ENCODE measurements at regions not wholly inside any gene's neighbourhood (a gene's known extent, or its start where the extent isn't known, plus 50 kb on each side); places are given as distances from the start of the nearest gene placed in this dataset.
"Not testable (repeated sequence)": the region's sequence is repeated elsewhere in the genome, so short reads cannot be mapped to it uniquely, and the experiment has no call there.

DNA sequence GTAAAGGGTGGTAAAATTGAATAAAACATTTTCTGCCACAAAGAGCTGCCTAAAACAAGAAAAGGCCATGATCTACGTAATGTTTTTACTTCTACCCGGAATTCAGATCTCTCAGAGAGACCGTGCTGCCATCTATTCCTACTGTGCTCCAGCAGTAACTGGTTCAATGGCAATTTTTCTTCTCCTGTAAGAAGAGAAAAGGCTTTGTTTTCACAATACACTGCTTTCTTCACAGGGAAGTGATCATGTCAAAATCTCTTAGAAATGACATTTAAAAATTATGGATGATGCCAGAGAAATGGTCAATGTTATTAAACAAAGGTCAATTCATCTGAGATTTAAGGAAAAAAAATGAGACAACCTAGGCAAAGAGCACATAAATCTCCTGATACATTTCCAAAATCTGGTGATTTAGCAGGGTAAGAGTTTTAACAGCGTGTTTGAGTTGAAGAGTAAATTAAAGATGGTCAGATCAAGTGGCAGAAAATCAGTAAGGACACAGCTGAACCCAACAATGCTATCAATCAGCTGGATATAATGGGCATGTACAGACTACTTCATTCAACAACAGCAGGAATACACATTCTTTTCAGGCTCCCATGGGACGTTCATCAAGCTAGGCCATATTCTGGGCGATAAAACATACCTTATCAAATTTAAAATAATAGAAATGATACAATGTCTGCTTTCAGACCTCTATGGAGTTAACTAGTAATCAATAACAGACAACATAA is 523.1 kb downstream of the CHSY3 start:
- Histone ChIP-seq H3K9me3 (ENCODE audit: insufficient read depth, low read length) (no peaks in the 10 kb centered on the region), H3K36me3 (ENCODE audit: insufficient read depth, insufficient read length, low read length) (no peaks in the 10 kb centered on the region), H3K4me1 (ENCODE audit: insufficient read depth, insufficient read length) (no peaks in the 10 kb centered on the region), H3K27me3 (ENCODE audit: insufficient read depth, insufficient read length) (no peaks in the 10 kb centered on the region), H3K9ac (ENCODE audit: insufficient read length, low read depth) (no peak overlapping the region), H3K4me3 (ENCODE audit: insufficient read length, low read depth) (no peak overlapping the region)
- TF ChIP-seq SUZ12 (IDR thresholded peaks at IDR 0.05; ENCODE audit: extremely low read depth, insufficient read depth, insufficient read length) = no peak
- no peak for TF ChIP-seq YY1 (IDR thresholded peaks at IDR 0.05; ENCODE audit: insufficient read depth, insufficient read length)
- TF ChIP-seq ZNF274 (IDR thresholded peaks at IDR 0.05; ENCODE audit: low read depth, low read length) = no peak
- DNase-seq (ENCODE audit: low read depth, low spot score) = no peak

- TF ChIP-seq ZNF274 (IDR thresholded peaks at IDR 0.05; ENCODE audit: low read depth, low read length) = no peak
- Histone ChIP-seq H3K9ac (ENCODE audit: insufficient read length, low read depth) (no peak overlapping the region), H3K4me1 (ENCODE audit: insufficient read depth, insufficient read length) (no peaks in the 10 kb centered on the region), H3K27me3 (ENCODE audit: insufficient read depth, insufficient read length) (no peaks in the 10 kb centered on the region), H3K9me3 (ENCODE audit: insufficient read depth, low read length) (no peaks in the 10 kb centered on the region), H3K4me3 (ENCODE audit: insufficient read length, low read depth) (no peak overlapping the region), H3K36me3 (ENCODE audit: insufficient read depth, insufficient read length, low read length) (no peaks in the 10 kb centered on the region)
- DNase-seq (ENCODE audit: low read depth, low spot score) = no peak
These were observed 521.2 kb downstream of the CHSY3 start for GRCh38 chr5:130425424-130425823.

- H3K27me3 ChIP-seq (ENCODE audit: insufficient read depth, insufficient read length) = no peaks in the 10 kb centered on the region
- H3K9me3 ChIP-seq (ENCODE audit: insufficient read depth, low read length) = no peaks in the 10 kb centered on the region
- TF ChIP-seq YY1 (IDR thresholded peaks at IDR 0.05; ENCODE audit: insufficient read depth, insufficient read length) (no peak), ZNF274 (IDR thresholded peaks at IDR 0.05; ENCODE audit: low read depth, low read length) (no peak), SUZ12 (IDR thresholded peaks at IDR 0.05; ENCODE audit: extremely low read depth, insufficient read depth, insufficient read length) (no peak)
- H3K4me1 ChIP-seq (ENCODE audit: insufficient read depth, insufficient read length) = no peaks in the 10 kb centered on the region
- no peak overlapping the region for H3K4me3 ChIP-seq (ENCODE audit: insufficient read length, low read depth)
- H3K36me3 ChIP-seq (ENCODE audit: insufficient read depth, insufficient read length, low read length) = no peaks in the 10 kb centered on the region
- DNase-seq (ENCODE audit: low read depth, low spot score) = no peak
- no peak overlapping the region for H3K9ac ChIP-seq (ENCODE audit: insufficient read length, low read depth)
These were observed 520.1 kb downstream of the CHSY3 start for GRCh38 chr5:130424341-130424740.

DNA sequence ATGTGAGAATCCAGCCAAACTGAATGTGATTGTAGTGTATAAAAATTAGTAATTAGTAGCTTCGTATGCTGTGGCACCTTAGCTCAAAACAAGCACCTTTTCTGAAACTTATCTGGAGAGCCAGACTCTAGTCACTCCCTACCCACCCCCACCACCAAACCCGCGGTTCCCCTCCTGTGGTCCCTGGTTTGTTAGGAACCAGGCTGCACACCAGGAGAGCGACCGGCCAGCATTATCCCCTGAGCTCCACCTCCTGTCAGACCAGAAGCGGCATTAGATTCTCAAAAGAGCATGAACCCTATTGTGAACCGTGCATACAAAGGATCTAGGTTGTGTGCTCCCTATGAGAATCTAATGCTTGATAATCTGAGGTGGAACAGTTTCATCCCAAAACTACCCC is 498.6 kb downstream of the CHSY3 start:
- no peaks in the 10 kb centered on the region; the same call in 1 of the 2 replicates for H3K9me3 ChIP-seq (ENCODE audit: insufficient read depth, low read length)
- H3K36me3 ChIP-seq (ENCODE audit: insufficient read depth, insufficient read length, low read length) = no peaks in the 10 kb centered on the region
- DNase-seq (ENCODE audit: low read depth, low spot score) = no peak
- TF ChIP-seq YY1 (IDR thresholded peaks at IDR 0.05; ENCODE audit: insufficient read depth, insufficient read length) (no peak), SUZ12 (IDR thresholded peaks at IDR 0.05; ENCODE audit: extremely low read depth, insufficient read depth, insufficient read length) (no peak), ZNF274 (IDR thresholded peaks at IDR 0.05; ENCODE audit: low read depth, low read length) (no peak)
- no peak overlapping the region for H3K9ac ChIP-seq (ENCODE audit: insufficient read length, low read depth)
- H3K4me1 ChIP-seq (ENCODE audit: insufficient read depth, insufficient read length) = no peaks in the 10 kb centered on the region
- H3K27me3 ChIP-seq (ENCODE audit: insufficient read depth, insufficient read length) = no peaks in the 10 kb centered on the region
- H3K4me3 ChIP-seq (ENCODE audit: insufficient read length, low read depth) = no peak overlapping the region

DNA sequence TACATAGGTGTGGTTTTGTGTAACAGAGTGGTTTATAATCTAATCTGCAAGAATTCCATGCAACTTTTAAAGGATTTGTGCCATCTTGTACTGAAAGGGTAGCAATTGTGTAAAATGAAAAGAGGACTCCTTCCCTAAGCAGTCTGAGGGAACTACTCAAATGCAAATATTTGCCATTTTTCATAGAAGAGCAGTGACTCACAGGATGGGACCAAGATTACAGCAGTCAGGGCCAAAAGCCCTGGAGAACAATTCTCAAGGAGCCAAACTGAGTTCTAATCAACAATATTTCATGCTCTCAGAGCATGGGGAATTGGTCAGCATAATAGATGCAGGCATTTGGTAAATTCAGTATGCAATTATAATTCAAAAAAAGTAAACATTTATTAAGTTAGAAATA is 495.8 kb downstream of the CHSY3 start:
- H3K9ac ChIP-seq (ENCODE audit: insufficient read length, low read depth) = no peak overlapping the region
- no peak for DNase-seq (ENCODE audit: low read depth, low spot score)
- TF ChIP-seq SUZ12 (IDR thresholded peaks at IDR 0.05; ENCODE audit: extremely low read depth, insufficient read depth, insufficient read length) (no peak), ZNF274 (IDR thresholded peaks at IDR 0.05; ENCODE audit: low read depth, low read length) (no peak)

GRCh38 chr5:130398825-130399224 is 494.6 kb downstream of the CHSY3 start:
- no peaks in the 10 kb centered on the region for H3K36me3 ChIP-seq (ENCODE audit: insufficient read depth, insufficient read length, low read length)
- TF ChIP-seq YY1 (IDR thresholded peaks at IDR 0.05; ENCODE audit: insufficient read depth, insufficient read length) (no peak), ZNF274 (IDR thresholded peaks at IDR 0.05; ENCODE audit: low read depth, low read length) (no peak), SUZ12 (IDR thresholded peaks at IDR 0.05; ENCODE audit: extremely low read depth, insufficient read depth, insufficient read length) (no peak)
- no peaks in the 10 kb centered on the region for H3K27me3 ChIP-seq (ENCODE audit: insufficient read depth, insufficient read length)
- no peaks in the 10 kb centered on the region for H3K4me1 ChIP-seq (ENCODE audit: insufficient read depth, insufficient read length)
- H3K9me3 ChIP-seq (ENCODE audit: insufficient read depth, low read length) = no peaks in the 10 kb centered on the region; the same call in 1 of the 2 replicates
- no peak for DNase-seq (ENCODE audit: low read depth, low spot score)
- no peak overlapping the region for H3K4me3 ChIP-seq (ENCODE audit: insufficient read length, low read depth)
- H3K9ac ChIP-seq (ENCODE audit: insufficient read length, low read depth) = no peak overlapping the region

More for the DNA sequence above, 495.8 kb downstream of the CHSY3 start:
- no peaks in the 10 kb centered on the region for H3K36me3 ChIP-seq (ENCODE audit: insufficient read depth, insufficient read length, low read length)
- H3K4me3 ChIP-seq (ENCODE audit: insufficient read length, low read depth) = no peak overlapping the region
- no peaks in the 10 kb centered on the region; the same call in 1 of the 2 replicates for H3K9me3 ChIP-seq (ENCODE audit: insufficient read depth, low read length)
- H3K27me3 ChIP-seq (ENCODE audit: insufficient read depth, insufficient read length) = no peaks in the 10 kb centered on the region
- H3K4me1 ChIP-seq (ENCODE audit: insufficient read depth, insufficient read length) = no peaks in the 10 kb centered on the region

DNA sequence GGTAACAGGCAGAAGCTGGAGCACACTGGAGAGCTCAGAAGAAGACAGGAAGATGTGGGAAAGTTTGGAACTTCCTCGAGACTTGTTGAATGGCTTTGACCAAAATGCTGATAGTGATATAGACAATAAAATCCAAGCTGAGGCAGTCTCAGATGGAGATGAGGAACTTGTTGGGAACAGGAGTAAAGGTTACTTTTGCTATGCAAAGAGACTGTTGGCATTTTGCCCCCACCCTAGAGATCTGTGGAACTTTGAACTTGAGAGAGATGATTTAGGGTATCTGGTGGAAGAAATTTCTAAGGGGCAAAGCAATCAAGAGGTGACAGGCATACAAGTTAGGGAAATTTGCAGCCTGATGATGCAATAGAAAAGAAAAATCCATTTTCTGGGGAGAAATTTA is 493.5 kb downstream of the CHSY3 start:
- H3K9me3 ChIP-seq (ENCODE audit: insufficient read depth, low read length); H3K36me3 ChIP-seq (ENCODE audit: insufficient read depth, insufficient read length, low read length); H3K4me1 ChIP-seq (ENCODE audit: insufficient read depth, insufficient read length); H3K27me3 ChIP-seq (ENCODE audit: insufficient read depth, insufficient read length); H3K9ac ChIP-seq (ENCODE audit: insufficient read length, low read depth); H3K4me3 ChIP-seq (ENCODE audit: insufficient read length, low read depth); DNase-seq (ENCODE audit: low read depth, low spot score): not testable (repeated sequence)

DNA sequence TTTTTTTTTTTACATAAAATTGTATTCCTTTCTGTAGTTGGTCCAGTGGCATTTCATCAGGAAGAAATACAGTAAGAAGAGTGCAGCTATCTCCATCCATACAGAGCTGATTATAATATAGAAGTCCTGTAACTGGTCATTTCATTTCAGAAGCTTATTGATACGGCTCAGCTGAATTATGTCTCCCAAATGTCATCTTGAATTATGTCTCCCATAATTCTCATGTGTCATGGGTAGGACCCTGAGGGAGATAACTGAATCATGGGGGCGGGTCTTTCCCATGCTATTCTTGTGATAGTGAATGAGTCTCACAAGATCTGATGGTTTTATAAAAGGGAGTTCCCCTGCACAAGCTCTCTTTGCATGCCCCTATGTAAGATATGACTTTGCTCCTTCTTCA is 492.9 kb downstream of the CHSY3 start:
- Histone ChIP-seq H3K9me3 (ENCODE audit: insufficient read depth, low read length) (no peaks in the 10 kb centered on the region; the same call in 1 of the 2 replicates), H3K36me3 (ENCODE audit: insufficient read depth, insufficient read length, low read length) (no peaks in the 10 kb centered on the region), H3K27me3 (ENCODE audit: insufficient read depth, insufficient read length) (no peaks in the 10 kb centered on the region), H3K4me3 (ENCODE audit: insufficient read length, low read depth) (no peak overlapping the region), H3K9ac (ENCODE audit: insufficient read length, low read depth) (no peak overlapping the region), H3K4me1 (ENCODE audit: insufficient read depth, insufficient read length) (no peaks in the 10 kb centered on the region)
- DNase-seq (ENCODE audit: low read depth, low spot score) = no peak
- TF ChIP-seq ZNF274 (IDR thresholded peaks at IDR 0.05; ENCODE audit: low read depth, low read length) = no peak
- no peak for TF ChIP-seq SUZ12 (IDR thresholded peaks at IDR 0.05; ENCODE audit: extremely low read depth, insufficient read depth, insufficient read length)
- no peak for TF ChIP-seq YY1 (IDR thresholded peaks at IDR 0.05; ENCODE audit: insufficient read depth, insufficient read length)

GRCh38 chr5:130391727-130392264 is 487.5 kb downstream of the CHSY3 start:
- H3K9me3 ChIP-seq (ENCODE audit: insufficient read depth, low read length); H3K36me3 ChIP-seq (ENCODE audit: insufficient read depth, insufficient read length, low read length); H3K4me3 ChIP-seq (ENCODE audit: insufficient read length, low read depth); H3K27me3 ChIP-seq (ENCODE audit: insufficient read depth, insufficient read length); H3K4me1 ChIP-seq (ENCODE audit: insufficient read depth, insufficient read length); DNase-seq (ENCODE audit: low read depth, low spot score); H3K9ac ChIP-seq (ENCODE audit: insufficient read length, low read depth): not testable (repeated sequence)

Data from NT2/D1 (cell line).